GM21825 (cell line): ENCODE measurements at regions not wholly inside any gene's neighbourhood (a gene's known extent, or its start where the extent isn't known, plus 50 kb on each side); places are given as distances from the start of the nearest gene placed in this dataset.
"Not testable (repeated sequence)": the region's sequence is repeated elsewhere in the genome, so short reads cannot be mapped to it uniquely, and the experiment has no call there.

ENCODE experiments used
- ATAC-seq: cut with Tn5 transposase; IDR thresholded peaks from one replicate; pipeline ENCODE4 v1.9.1; 2021; ENCODE audit warnings: mild to moderate bottlenecking, moderate library complexity; ENCODE audit not compliant: unreplicated experiment

DNA sequence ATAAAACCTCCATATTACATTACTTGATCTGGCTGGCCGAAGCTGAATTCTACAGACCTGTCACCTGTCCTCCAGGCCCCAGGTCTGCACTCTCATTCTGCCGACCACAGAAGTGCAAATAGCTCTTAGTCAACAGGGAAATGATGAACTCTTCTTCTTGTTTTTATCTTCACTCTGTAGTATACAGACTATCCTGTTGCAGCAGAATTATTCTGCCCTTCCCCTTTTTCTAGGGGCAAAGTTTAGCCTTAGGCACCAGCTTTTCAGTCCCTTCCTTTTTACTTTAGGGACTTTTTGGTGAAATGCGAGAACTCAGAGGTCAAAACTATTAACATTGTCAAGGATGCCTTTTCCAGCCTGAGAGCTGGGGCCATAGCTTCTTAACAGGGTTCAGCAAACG, 229.6 kb upstream of the EGLN3 start:
- no peak for ATAC-seq

DNA sequence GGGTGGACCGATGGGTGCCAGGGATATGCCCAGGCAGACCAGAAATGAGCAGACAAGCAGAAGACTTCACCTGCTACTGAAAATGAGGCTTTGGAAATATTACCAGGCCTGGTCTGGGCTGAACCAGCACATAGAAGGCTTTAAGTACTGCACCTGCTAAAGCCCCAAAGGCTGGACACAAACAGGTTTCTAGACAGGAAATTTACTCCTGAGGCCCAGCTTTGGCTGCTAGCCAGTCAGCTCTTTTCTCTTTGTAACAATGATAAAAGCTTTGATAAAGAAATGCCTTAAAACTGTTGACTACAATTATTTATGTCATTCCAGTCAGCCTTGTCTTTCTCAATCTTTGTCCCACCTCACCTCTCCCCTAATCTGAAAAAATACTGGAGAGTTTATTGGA, 228.9 kb upstream of the EGLN3 start:
- ATAC-seq = no peak

DNA sequence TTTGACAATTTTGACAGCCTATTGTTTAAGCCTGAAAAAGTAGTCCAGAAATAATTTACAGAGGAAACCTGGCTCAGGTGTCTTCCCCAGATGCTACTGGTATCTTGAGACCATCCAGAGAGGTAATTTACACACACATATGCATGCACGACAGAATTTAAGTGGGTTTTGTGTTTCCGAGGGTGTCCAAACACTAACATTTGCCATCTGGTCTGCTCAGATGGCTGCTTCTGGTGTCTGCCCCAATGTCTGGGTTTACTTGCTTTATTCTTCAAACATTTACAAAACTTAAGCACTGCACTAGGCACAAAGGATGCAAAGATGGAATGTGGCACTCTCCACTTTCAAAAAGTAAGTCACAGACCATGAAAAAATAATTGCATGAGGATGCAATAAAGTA, 226.6 kb upstream of the EGLN3 start:
- no peak for ATAC-seq

DNA sequence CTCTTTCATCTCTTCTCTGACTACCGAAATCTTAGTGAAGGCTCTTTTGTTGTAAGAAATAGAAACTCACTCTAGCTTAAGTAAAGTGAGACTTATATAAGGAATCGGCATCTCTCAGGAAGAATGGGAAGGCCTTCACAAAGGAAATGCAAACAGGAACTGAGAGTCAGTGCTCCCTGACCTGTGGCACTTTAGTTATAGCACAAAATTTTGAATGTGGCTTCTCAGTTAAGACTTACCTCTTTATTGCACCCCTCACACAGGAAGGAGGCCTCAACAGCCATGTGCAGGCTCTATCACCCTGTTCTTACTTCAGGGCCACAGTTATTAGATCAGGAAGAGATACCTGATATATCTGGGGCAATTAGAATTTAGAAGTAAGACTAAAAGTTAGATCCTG, 224.7 kb upstream of the EGLN3 start:
- ATAC-seq = peak; percentile 71

DNA sequence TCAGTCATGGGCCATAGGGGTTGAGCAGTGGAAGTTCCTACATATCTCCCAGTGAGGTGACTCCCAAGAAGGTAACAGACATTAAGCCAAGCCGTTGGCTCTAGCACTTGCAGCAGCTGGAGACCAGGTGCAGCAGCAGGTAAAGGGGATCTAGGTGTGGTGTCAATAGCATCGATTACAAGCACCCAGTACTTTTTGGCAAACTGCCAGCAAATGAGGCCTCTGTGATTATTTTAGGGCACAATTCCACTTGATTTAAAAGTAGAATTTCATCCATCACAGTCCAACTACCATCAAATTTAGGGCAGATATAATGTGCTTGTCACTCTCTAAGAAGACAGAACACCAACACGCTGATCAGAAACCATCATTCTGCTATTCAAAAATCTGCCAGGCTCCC, 224.1 kb upstream of the EGLN3 start:
- ATAC-seq = no peak

DNA sequence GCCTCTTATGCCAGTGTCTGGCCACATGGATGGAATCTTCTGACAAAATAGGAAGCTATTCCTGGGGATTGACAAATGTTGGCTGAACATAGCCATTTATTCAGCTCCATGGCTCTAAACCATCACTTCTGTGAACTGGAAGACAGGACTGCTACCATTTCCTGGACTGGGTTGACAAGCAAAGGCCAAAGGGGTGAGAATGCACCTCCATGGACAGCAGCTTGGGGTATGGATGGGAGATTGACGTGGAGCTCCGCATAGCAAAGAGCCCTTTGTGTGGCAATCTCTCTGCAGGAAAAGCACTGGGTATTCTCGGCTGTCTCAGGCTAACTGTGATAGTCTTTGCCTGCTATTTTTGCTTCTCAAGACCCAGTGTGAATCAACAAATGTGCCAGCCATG, 223.0 kb upstream of the EGLN3 start:
- no peak for ATAC-seq

DNA sequence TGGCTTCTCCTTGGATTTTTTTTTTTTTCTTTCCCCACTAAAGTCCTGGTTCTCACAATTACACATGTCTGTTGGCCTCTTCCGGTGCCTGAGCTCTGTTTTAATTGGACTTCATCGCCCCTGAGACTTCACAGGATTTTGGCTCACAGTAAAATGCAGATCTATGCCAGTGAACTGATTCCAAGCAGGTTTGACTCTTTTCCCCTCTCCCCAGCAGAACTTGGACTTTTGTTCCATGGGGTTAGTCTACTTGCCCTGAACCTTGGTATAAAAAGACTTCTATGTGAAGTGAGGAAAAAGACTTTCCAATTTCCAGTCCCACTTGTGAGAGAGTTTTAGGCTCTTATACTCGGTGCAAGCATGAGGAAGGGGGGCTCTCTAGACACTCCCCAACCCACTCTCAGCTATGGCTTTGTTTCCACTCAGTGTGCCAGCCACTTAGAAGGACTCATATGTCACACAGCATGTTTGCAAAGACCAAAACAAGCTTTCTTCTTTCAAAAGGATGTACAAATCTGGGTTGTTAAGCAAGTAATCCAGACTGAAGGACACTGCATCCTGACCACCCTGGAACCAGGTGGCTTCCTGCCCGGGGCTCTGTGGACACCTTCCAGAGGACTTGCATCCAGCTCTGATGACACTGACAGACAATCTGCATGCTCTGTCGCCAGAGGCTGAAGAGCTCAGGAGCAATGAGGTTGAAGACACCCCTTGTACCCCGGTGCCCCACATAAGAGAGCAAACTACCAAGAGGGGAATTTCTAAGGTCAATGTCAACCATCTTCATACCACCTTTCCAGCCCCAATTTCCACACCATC, 221.9 kb upstream of the EGLN3 start:
- ATAC-seq = no peak

DNA sequence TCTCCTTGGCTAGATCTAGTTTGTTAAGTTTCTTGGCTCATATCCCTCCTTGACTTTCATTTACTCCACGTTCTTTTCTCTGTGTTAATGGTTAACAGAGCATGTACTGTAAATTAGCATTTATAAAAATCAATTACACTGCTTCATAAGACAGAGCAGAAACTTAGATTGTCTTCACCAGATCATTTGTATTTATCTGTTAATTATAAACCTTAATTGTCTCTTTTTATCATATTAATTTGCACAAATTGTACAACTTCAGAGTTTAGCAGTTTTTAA, 221.2 kb upstream of the EGLN3 start:
- no peak for ATAC-seq

DNA sequence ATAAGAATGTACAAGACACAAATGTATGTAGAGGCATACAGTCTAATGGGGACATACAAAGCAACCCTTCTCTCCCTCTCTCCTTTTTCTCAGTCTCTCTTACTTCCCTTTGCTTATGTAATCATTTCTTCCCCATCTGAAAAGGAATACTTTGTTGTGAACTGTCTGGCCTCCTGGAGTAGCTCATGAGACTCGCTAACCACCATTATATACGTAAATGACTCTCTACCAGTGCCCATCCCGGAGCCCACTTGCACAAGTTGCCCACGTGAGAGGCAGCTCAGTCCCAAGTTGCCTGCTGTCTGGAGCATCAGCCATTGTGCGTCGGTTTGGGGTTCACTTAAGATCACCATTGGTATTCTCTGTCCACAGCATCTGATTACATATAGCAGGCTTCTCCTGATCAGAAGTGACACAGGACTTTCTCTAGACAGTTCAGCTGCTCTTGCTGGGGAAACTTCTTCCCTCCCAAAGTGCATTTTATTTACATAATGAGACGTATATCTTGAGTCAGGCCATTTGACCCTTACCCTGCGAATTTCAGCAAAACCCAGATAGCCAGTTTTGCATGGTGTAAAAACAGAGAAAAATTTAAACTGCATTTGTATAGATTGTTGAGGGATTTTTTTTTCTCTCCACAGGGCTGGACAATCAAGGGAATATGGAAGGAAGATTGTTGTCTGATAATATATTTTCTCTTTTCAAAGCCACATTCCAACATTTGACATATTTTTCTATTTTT, 220.7 kb upstream of the EGLN3 start:
- no peak for ATAC-seq

DNA sequence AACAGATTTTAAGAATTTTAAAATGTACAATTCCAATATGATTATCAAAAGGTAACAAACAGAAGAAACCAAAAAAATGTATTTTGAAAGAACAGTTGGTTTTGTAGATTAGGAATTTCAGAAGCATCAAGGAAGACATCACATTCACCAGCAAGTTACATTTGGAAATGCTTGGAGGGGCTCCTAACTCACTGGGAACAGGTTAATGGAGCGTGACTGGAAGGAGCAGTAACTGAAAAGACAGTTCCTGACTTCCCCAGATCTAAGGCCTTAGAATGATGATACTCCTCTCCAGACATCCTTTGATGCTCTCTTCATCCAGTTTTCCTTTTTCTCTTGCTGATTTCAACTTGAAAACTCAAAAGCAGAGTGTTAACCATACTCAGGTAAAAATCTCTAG, 220.0 kb upstream of the EGLN3 start:
- ATAC-seq = no peak

DNA sequence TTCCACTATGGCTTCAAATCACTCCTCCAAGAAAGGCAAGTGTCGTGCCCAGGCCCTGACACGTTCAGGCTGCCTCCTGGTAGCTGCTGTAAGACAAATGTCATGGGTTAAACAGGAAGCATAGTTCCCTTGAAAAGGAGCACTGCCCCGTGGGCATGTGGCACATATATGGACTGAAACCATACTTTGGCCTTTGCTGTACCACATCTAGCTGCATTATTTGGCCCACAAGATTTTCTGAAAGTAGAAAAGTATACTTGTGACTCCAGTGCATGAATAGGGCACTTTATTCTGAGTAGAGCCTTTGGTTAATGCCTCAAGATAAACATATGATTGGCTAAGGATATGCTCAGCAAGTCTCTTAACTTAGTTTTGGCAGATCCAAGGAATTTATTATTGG, 218.7 kb upstream of the EGLN3 start:
- ATAC-seq = no peak

DNA sequence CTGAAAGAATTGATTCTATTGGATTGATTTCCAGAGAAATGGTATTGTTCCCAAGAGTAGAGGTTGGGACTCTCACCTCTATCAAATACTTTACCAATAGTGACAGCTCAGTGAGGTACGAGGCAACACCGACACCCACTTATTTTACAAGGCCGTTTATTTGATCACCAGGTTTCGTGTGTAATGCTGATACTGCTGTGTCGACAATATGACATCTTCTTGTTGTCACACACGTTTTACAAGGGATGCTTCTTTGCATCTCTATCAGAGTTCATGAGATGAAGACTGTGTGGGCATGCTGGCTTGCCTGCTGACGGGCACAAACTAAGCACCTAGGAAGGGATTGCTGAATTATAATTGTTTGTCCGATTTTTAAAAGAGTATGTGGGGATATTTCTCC, 217.8 kb upstream of the EGLN3 start:
- no peak for ATAC-seq

DNA sequence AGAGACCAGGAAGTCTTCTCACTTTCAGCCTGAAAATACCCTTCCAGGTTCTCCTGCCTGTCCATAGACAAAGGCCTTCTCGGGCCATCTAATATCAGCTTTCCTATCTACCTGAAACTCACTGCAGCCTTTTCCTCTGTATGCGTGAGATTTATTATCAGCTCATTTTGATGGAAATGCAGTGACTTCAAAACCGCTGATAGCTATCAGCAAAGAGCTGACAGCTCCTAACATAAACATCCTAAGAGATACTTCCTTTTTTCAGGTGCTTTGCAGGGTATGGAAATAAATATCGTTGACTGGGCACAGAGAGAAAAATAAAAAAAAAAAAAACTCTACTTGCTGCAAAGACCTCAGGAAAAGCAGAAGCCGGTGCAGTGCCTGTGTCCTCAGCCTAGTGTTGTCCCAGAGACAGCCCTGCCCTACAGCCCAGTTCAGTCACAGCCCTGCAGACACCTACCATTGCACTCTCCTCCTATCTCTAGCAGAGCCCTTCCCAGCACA, 215.0 kb upstream of the EGLN3 start:
- no peak for ATAC-seq

DNA sequence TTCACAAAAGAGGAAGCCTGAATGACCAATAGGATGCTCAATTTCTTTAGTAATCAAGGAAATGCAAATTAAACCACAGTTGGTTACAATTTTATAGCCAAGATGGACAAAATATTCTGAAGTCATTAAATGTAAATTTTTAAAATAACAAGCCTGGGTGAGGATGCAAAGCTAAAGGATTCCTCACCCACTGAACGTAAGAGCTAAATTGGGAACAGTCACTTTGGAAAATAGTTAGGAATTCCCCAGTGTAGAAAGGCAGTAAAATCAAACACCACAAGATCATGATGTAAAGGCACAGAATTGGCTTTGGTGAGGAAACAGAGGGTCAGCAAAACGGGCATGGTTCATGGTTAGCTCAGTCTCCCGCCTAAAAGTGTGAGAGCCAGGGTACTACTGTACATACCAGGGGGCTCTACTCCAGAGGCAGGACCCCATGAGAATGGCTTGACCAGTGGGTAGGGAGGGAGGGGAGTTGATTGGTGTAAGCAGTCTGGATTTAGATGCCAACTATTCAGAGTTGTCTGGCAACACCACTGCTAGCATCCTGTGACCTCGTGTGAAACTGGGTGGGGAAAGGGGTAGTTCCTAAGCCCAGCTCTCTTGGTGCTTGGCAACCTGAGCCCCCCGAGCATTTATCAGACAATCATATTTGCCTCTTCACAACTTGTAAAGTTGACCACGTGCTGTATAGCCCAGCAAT, 213.4 kb upstream of the EGLN3 start:
- no peak for ATAC-seq

DNA sequence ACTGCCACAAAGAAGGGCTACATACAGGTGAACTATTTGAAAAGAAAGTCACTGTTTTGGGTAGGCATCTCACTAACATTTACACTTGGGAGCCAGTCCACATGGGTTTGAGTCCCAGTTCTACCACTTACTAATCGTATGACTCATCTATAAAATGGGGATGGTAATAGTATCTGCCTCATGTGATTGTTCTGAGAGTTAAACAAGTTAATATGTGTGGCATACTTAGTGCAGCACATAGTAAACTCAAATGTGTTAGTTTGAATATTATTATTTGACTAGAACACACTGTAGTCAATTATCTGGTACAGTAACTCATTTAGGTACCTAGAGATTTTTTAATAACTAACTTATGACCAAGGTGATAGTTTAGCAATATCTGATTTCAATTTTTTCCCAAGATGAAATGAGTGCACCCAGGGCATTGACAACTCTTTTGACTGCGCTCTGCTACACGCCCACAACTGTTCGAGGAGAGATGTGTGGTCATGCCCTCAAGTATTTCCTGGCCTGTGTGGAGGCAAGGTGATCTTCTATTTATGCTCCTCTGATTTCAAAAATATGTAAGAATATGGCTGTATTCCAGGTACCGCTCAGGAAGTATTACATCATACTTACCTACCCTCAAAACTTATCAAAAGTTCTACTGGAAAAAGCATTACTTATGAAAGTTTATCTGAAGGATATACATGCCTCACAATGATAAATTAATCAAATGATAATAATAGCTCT, 210.6 kb upstream of the EGLN3 start:
- no peak for ATAC-seq

DNA sequence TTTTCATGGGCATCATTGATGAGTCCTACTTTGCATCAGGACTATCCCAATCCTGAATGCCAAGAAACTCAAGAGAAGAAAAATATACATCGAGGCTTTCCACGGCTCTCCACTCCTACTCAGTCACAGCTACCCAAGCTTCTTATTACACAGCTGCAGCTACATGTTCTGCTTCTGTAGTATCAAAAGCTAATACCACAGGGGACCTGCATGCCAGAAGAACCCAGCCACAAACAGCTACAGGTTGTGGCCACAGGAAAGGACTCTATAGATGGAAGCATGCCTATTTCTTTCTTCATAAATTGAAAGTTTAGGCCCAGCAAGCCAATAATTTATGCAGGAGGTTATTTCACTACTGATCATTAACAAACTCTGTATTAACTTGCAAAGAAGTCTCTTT, 209.7 kb upstream of the EGLN3 start:
- no peak for ATAC-seq

DNA sequence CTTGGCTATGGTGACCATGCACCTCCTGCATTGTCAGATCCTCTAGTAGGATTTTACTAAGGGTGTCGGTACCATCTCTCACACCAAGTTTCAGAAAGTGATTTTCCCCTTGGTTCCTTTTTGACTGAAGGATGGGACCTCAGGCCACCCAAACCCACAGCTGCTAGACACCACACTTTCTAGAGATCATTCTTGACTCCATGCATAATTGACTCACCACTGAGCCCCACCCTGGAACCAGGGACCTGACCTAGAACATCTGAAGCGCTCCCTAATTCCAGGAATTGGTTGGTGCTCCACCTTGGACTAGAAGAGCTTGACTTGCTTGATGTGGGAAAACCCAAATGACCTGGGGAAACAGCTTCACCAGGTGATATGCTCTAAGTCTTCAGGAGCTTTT, 206.8 kb upstream of the EGLN3 start:
- no peak for ATAC-seq

DNA sequence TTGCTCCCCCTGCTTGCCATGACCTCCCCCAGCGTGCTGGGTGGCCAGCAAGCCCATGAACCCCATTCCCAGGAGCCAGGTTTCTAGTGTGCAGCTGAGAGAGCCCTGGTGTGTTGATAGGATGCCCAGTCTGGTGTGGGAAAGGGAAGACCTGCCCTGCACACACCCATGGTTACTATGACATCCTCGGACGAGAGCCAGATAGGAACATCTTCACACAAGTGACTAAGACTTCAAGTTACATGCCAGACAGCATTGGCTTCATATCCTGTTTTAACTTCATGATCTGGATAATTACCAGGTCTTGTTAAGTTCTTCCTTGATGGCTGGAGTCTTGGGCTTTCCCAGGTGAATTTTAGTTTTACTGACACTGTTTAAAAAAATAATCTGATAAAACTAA, 196.6 kb upstream of the EGLN3 start:
- no peak for ATAC-seq

DNA sequence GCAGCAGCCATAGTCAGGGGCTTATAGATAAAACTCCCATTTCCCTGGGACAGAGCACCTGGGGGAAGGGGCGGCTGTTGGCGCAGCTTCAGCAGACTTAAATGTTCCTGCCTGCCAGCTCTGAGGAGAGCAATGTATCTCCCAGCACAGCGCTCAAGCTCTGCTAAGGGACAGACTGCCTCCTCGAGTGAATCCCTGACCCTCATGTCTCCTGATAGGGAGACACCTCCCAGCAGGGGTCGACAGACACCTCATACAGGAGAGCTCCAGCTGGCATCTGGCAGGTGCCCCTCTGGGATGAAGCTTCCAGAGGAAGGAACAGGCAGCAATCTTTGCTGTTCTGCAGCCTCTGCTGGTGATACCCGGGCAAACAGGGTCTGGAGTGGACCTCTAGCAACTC, 189.3 kb upstream of the EGLN3 start:
- not testable (repeated sequence) for ATAC-seq

DNA sequence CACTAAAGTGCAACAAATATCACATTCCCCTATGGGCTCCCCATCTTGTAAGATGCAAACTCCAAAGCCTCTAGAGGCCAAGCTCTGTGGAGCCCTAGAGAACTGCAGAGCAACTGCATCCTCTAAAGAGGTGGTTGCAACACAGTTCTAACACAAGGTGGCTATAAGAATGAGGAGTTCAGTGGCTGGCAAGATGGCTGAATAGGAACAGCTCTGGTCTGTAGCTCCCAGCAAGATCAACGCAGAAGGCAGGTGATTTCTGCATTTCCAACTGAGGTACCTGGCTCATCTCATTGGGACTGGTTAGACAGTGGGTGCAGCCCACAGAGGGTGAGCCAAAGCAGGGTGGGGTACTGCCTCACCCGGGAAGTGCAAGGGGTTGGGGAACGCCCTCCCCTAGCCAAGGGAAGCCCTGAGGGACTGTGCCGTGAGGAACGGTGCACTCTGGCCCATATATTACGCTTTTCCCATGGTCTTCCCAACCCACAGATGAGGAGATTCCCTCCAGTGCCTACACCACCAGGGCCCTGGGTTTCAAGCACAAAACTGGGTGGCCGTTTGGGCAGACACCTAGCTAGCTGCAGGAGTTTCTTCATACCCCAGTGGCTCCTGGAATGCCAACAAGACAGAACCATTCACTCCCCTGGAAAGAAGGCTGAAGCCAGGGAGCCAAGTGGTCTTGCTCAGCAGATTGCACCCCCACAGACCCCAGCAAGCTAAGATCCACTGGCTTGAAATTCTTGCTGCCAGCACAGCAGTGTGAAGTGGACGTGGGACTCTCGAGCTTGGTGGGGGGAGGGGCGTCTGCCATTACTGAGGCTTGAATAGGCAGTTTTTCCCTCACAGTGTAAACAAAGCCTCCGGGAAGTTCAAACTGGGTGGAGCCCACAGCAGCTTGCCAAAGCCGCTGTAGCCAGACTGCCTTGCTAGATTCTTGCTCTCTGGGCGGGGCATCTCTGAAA, 188.6 kb upstream of the EGLN3 start:
- ATAC-seq = not testable (repeated sequence)
